ENCODE measurements at regions not wholly inside any gene's neighbourhood (a gene's known extent, or its start where the extent isn't known, plus 50 kb on each side); places are given as distances from the start of the nearest gene placed in this dataset.

DNA sequence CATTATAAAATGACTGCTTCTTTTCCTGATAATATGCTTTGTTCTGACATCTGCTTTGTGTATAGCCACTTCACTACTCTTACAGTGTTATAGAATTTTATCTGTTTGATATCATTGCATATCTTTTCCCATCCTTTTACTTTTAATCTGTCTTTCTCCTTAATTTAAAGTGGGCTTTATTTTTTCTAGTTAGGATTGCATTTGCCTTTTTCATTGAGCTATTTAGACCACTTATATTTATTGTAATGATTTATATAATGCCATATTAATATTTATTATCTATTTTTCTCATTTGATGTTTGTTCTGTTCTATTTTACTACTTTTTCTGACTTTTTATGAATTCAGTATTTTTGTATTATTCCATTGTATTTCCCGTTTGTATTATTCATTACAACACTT is 758.7 kb downstream of the TMEM182 start:
- 64 to 83% (median 71%) methylated on average over 1 of the region's 1 CpG for WGBS, 4 donors
- no peak overlapping the region for H3K27ac ChIP-seq
- H3K4me3 ChIP-seq = no peak overlapping the region
- TF ChIP-seq, protein P1, sequence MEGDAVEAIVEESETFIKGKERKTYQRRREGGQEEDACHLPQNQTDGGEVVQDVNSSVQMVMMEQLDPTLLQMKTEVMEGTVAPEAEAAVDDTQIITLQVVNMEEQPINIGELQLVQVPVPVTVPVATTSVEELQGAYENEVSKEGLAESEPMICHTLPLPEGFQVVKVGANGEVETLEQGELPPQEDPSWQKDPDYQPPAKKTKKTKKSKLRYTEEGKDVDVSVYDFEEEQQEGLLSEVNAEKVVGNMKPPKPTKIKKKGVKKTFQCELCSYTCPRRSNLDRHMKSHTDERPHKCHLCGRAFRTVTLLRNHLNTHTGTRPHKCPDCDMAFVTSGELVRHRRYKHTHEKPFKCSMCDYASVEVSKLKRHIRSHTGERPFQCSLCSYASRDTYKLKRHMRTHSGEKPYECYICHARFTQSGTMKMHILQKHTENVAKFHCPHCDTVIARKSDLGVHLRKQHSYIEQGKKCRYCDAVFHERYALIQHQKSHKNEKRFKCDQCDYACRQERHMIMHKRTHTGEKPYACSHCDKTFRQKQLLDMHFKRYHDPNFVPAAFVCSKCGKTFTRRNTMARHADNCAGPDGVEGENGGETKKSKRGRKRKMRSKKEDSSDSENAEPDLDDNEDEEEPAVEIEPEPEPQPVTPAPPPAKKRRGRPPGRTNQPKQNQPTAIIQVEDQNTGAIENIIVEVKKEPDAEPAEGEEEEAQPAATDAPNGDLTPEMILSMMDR (IDR thresholded peaks at IDR 0.05) = no peak
- no peak for TF ChIP-seq POLR2A (IDR thresholded peaks at IDR 0.05)
- no peaks in the 10 kb centered on the region for H3K27me3 ChIP-seq
- intact Hi-C loops (cut with DNase I) = no loop called here
- H3K9me3 ChIP-seq (replicated peaks in 1 of 3) = no peaks in the 10 kb centered on the region
- no peaks in the 10 kb centered on the region for H3K36me3 ChIP-seq (replicated peaks in 1 of 2)
- H3K4me1 ChIP-seq (replicated peaks in 1 of 2) = no peaks in the 10 kb centered on the region
- no peak for DNase-seq

DNA sequence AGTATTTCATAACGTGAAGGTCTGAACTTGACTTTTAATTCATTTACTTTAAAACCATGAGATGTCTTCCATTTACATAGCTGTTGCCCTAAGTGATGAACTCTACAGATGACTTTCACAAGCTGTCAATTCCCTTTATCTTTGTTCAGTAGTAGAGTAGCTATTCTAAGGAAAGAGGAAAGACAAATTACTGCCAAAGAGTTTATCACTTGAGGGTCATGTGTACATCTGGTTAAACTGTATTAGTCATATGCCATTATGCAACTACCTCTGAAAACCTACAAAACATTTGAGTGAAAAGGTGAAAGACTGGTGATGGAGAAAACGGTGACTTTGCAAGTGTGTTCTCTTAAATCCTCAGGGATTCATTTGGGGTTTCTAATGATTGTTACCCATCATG is 763.9 kb downstream of the TMEM182 start:
- WGBS, 4 donors = 53 to 68% (median 60%) methylated on average over 2 of the region's 2 CpGs
- no peaks in the 10 kb centered on the region for H3K4me1 ChIP-seq (replicated peaks in 1 of 2)
- TF ChIP-seq POLR2A (IDR thresholded peaks at IDR 0.05) = no peak
- TF ChIP-seq, protein P1 (IDR thresholded peaks at IDR 0.05) = no peak
- intact Hi-C loops (cut with DNase I) = no loop called here
- H3K27ac ChIP-seq = no peak overlapping the region
- no peaks in the 10 kb centered on the region for H3K9me3 ChIP-seq (replicated peaks in 1 of 3)
- no peaks in the 10 kb centered on the region for H3K36me3 ChIP-seq (replicated peaks in 1 of 2)
- no peaks in the 10 kb centered on the region for H3K27me3 ChIP-seq
- no peak for DNase-seq
- H3K4me3 ChIP-seq = no peak overlapping the region

DNA sequence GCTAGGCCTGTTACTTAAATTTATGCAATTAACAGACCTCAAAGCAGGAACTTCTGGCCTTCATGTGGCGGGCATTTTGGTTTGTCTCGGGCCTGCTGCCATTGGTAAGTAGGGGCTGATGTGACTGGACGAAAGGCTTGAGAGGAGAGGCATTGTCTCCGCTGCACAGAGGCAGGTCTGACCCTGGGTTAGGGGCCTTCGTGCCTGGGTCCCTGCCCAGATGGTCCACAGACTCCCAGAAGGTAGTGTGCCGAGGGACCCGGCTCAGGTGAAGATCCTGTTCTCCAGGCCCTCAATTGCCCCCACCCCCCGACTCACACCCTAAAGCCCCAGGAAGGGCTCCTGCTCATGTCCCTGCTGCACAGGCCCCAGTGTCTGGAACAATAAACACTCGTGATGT is 764.9 kb downstream of the TMEM182 start:
- Histone ChIP-seq H3K36me3 (replicated peaks in 1 of 2) (no peaks in the 10 kb centered on the region), H3K27me3 (no peaks in the 10 kb centered on the region), H3K4me1 (replicated peaks in 1 of 2) (no peaks in the 10 kb centered on the region), H3K9me3 (replicated peaks in 1 of 3) (no peaks in the 10 kb centered on the region), H3K27ac (no peak overlapping the region), H3K4me3 (no peak overlapping the region)
- TF ChIP-seq, protein P1 (IDR thresholded peaks at IDR 0.05) = no peak
- TF ChIP-seq POLR2A (IDR thresholded peaks at IDR 0.05) = no peak
- WGBS, 4 donors = 73 to 78% (median 76%) methylated on average over 5 to 9 of the region's 9 CpGs
- no peak for DNase-seq
- intact Hi-C loops (cut with DNase I) = no loop called here

DNA sequence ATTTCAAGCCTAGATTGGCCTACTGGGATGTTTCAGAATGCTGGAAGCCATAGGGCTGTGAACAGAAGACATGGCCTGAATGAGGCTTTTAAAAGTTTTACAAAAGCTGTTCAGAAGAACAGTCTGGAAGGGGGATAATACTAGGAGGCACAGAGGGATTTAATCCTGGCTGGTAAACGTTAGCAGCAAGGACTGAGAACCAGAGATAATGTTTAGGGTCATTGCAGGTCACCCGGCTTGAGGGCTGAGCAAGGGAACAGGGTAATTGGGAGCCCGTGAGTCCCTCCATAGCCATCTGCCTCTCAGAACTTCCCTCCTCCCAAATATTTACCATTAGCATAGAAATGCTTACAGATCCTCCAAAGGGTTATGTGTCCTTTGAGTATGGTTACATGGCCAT is 765.4 kb downstream of the TMEM182 start:
- no peaks in the 10 kb centered on the region for H3K36me3 ChIP-seq (replicated peaks in 1 of 2)
- no peak overlapping the region for H3K4me3 ChIP-seq
- intact Hi-C loops (cut with DNase I) = no loop called here
- 35 to 62% (median 49%) methylated on average over 3 of the region's 3 CpGs for WGBS, 4 donors
- DNase-seq = no peak
- no peaks in the 10 kb centered on the region for H3K27me3 ChIP-seq
- no peak for TF ChIP-seq POLR2A (IDR thresholded peaks at IDR 0.05)
- H3K9me3 ChIP-seq (replicated peaks in 1 of 3) = no peaks in the 10 kb centered on the region
- H3K27ac ChIP-seq = no peak overlapping the region
- H3K4me1 ChIP-seq (replicated peaks in 1 of 2) = no peaks in the 10 kb centered on the region

GRCh38 chr2:103529798-103530502 is 768.1 kb downstream of the TMEM182 start:
- Histone ChIP-seq H3K27ac (no peak overlapping the region), H3K27me3 (no peaks in the 10 kb centered on the region), H3K9me3 (replicated peaks in 1 of 3) (no peaks in the 10 kb centered on the region), H3K4me3 (no peak overlapping the region), H3K4me1 (replicated peaks in 1 of 2) (no peaks in the 10 kb centered on the region), H3K36me3 (replicated peaks in 1 of 2) (no peaks in the 10 kb centered on the region)
- intact Hi-C loops (cut with DNase I) = no loop called here
- no peak for DNase-seq
- TF ChIP-seq POLR2A (IDR thresholded peaks at IDR 0.05) = no peak
- TF ChIP-seq, protein P1 (IDR thresholded peaks at IDR 0.05) = no peak
- WGBS, 4 donors = 69 to 73% (median 70%) methylated on average over 5 of the region's 5 CpGs

All from adrenal gland (tissue), 9 donors.